ENCODE measurements at regions not wholly inside any gene's neighbourhood (a gene's known extent, or its start where the extent isn't known, plus 50 kb on each side); places are given as distances from the start of the nearest gene placed in this dataset.
"Not testable (repeated sequence)": the region's sequence is repeated elsewhere in the genome, so short reads cannot be mapped to it uniquely, and the experiment has no call there.

DNA sequence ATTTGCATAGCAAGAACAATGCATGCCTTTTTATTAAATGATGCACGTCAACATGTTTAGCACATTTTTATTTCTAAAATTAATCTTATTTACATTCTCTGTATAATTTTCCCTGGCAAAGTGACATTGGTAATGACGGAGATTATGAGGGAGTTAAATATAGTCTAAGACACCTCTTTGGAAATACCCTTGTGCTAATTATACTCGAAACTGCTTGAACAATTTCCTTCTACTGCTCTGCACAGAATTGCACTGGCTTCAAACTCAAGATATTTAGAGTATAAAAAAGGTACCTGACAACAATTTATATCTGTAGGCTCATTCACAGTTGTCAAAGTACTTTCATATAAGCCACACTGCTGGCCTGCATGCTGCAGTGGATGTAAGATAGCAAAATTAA, 602.7 kb downstream of the NXPH1 start:
- H3K4me2 ChIP-seq (ENCODE audit: insufficient read depth, low read length), result no peak overlapping the region
- H3K27ac ChIP-seq (ENCODE audit: low read length), result no peak overlapping the region
- ATAC-seq (ENCODE audit: insufficient read depth, low read depth), result no peak
- TF ChIP-seq, protein P1, sequence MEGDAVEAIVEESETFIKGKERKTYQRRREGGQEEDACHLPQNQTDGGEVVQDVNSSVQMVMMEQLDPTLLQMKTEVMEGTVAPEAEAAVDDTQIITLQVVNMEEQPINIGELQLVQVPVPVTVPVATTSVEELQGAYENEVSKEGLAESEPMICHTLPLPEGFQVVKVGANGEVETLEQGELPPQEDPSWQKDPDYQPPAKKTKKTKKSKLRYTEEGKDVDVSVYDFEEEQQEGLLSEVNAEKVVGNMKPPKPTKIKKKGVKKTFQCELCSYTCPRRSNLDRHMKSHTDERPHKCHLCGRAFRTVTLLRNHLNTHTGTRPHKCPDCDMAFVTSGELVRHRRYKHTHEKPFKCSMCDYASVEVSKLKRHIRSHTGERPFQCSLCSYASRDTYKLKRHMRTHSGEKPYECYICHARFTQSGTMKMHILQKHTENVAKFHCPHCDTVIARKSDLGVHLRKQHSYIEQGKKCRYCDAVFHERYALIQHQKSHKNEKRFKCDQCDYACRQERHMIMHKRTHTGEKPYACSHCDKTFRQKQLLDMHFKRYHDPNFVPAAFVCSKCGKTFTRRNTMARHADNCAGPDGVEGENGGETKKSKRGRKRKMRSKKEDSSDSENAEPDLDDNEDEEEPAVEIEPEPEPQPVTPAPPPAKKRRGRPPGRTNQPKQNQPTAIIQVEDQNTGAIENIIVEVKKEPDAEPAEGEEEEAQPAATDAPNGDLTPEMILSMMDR (IDR thresholded peaks at IDR 0.05; ENCODE audit: borderline replicate concordance, extremely low read depth, low read length, poor library complexity, severe bottlenecking), result no peak
- TF ChIP-seq EZH2 (IDR thresholded peaks at IDR 0.05; ENCODE audit: borderline replicate concordance, low read depth, low read length, severe bottlenecking), result no peak
- no peak overlapping the region for H3K9ac ChIP-seq (ENCODE audit: low read depth, low read length)
- no peak for DNase-seq
- no peaks in the 10 kb centered on the region for H3K36me3 ChIP-seq (ENCODE audit: insufficient read depth, low read length)
- no peaks in the 10 kb centered on the region for H3K4me1 ChIP-seq (ENCODE audit: insufficient read depth, low read length)
- peaks cover 3% of the 10 kb centered on the region for H3K27me3 ChIP-seq (ENCODE audit: insufficient read depth, low read length, poor library complexity)
- H3K79me2 ChIP-seq (ENCODE audit: insufficient read depth, low read length), result no peaks in the 10 kb centered on the region
- H4K20me1 ChIP-seq (ENCODE audit: insufficient read depth, low read length), result no peaks in the 10 kb centered on the region
- H2AFZ ChIP-seq (ENCODE audit: low read depth, low read length), result no peak overlapping the region
- H3K9me3 ChIP-seq (ENCODE audit: insufficient read depth, low read length, severe bottlenecking), result no peaks in the 10 kb centered on the region
- H3K4me3 ChIP-seq (ENCODE audit: low read depth in 1 of 2, low read length in 2 of 2), result no peak overlapping the region

GRCh38 chr7:9071160-9071762, 637.9 kb downstream of the NXPH1 start:
- Histone ChIP-seq H3K36me3 (ENCODE audit: insufficient read depth, low read length) (no peaks in the 10 kb centered on the region), H3K4me3 (ENCODE audit: low read depth in 1 of 2, low read length in 2 of 2) (no peak overlapping the region), H3K9ac (ENCODE audit: low read depth, low read length) (no peak overlapping the region), H3K4me2 (ENCODE audit: insufficient read depth, low read length) (no peak overlapping the region), H2AFZ (ENCODE audit: low read depth, low read length) (no peak overlapping the region), H3K79me2 (ENCODE audit: insufficient read depth, low read length) (no peaks in the 10 kb centered on the region), H4K20me1 (ENCODE audit: insufficient read depth, low read length) (no peaks in the 10 kb centered on the region), H3K27ac (ENCODE audit: low read length) (no peak overlapping the region), H3K9me3 (ENCODE audit: insufficient read depth, low read length, severe bottlenecking) (no peaks in the 10 kb centered on the region), H3K4me1 (ENCODE audit: insufficient read depth, low read length) (no peaks in the 10 kb centered on the region), H3K27me3 (ENCODE audit: insufficient read depth, low read length, poor library complexity) (no peaks in the 10 kb centered on the region)
- no peak for ATAC-seq (ENCODE audit: insufficient read depth, low read depth)
- DNase-seq, result no peak
- no peak for TF ChIP-seq EZH2 (IDR thresholded peaks at IDR 0.05; ENCODE audit: borderline replicate concordance, low read depth, low read length, severe bottlenecking)
- TF ChIP-seq, protein P1 (IDR thresholded peaks at IDR 0.05; ENCODE audit: borderline replicate concordance, extremely low read depth, low read length, poor library complexity, severe bottlenecking), result no peak

- H3K79me2 ChIP-seq (ENCODE audit: insufficient read depth, low read length); DNase-seq; H4K20me1 ChIP-seq (ENCODE audit: insufficient read depth, low read length); H3K9me3 ChIP-seq (ENCODE audit: insufficient read depth, low read length, severe bottlenecking); H3K4me3 ChIP-seq (ENCODE audit: low read depth in 1 of 2, low read length in 2 of 2); H3K27me3 ChIP-seq (ENCODE audit: insufficient read depth, low read length, poor library complexity); H3K36me3 ChIP-seq (ENCODE audit: insufficient read depth, low read length); H3K4me1 ChIP-seq (ENCODE audit: insufficient read depth, low read length); H3K9ac ChIP-seq (ENCODE audit: low read depth, low read length); ATAC-seq (ENCODE audit: insufficient read depth, low read depth); H2AFZ ChIP-seq (ENCODE audit: low read depth, low read length); H3K27ac ChIP-seq (ENCODE audit: low read length); H3K4me2 ChIP-seq (ENCODE audit: insufficient read depth, low read length): not testable (repeated sequence)
Measured at GRCh38 chr7:9075774-9076173, 642.4 kb downstream of the NXPH1 start.

DNA sequence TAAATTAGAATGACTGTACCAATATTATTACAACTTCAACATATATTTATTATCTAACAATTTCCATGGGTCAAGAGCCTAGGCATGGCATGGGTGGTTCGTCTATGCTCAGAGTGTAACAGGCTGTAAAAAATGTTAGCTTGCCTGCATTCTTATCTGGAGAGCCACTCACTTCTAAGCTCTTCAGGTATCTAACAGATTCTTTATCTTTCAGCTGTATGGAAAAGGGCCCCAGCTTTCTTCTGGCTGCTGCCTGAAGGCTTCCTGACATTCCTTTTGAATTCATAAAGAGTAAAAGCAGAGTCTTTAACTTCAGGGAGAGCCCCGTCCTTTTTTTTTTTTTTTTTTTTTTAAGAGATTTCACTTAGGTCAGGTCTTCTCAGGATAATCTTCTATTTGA, 648.8 kb downstream of the NXPH1 start:
- Histone ChIP-seq H3K9ac (ENCODE audit: low read depth, low read length) (no peak overlapping the region), H3K27me3 (ENCODE audit: insufficient read depth, low read length, poor library complexity) (no peaks in the 10 kb centered on the region), H3K4me1 (ENCODE audit: insufficient read depth, low read length) (no peaks in the 10 kb centered on the region), H3K36me3 (ENCODE audit: insufficient read depth, low read length) (no peaks in the 10 kb centered on the region), H3K79me2 (ENCODE audit: insufficient read depth, low read length) (no peaks in the 10 kb centered on the region), H3K4me2 (ENCODE audit: insufficient read depth, low read length) (no peak overlapping the region), H2AFZ (ENCODE audit: low read depth, low read length) (no peak overlapping the region), H3K9me3 (ENCODE audit: insufficient read depth, low read length, severe bottlenecking) (no peaks in the 10 kb centered on the region), H3K27ac (ENCODE audit: low read length) (no peak overlapping the region), H4K20me1 (ENCODE audit: insufficient read depth, low read length) (no peaks in the 10 kb centered on the region), H3K4me3 (ENCODE audit: low read depth in 1 of 2, low read length in 2 of 2) (no peak overlapping the region)
- no peak for ATAC-seq (ENCODE audit: insufficient read depth, low read depth)
- DNase-seq, result no peak
- no peak for TF ChIP-seq EZH2 (IDR thresholded peaks at IDR 0.05; ENCODE audit: borderline replicate concordance, low read depth, low read length, severe bottlenecking)
- TF ChIP-seq, protein P1 (IDR thresholded peaks at IDR 0.05; ENCODE audit: borderline replicate concordance, extremely low read depth, low read length, poor library complexity, severe bottlenecking), result no peak
